Heart left ventricle (tissue), 13 donors: ENCODE measurements at regions not wholly inside any gene's neighbourhood (a gene's known extent, or its start where the extent isn't known, plus 50 kb on each side); places are given as distances from the start of the nearest gene placed in this dataset.

Experiments used
- POLR2A ChIP-seq, 2 donors: fragments of 450-650 bp; IDR thresholded peaks; one replicate each; pipeline ENCODE4 v1.6.1; 2017; ENCODE audit warnings: antibody characterized with exemption in 2 of 2, mild to moderate bottlenecking in 2 of 2, moderate library complexity in 2 of 2
- TF ChIP-seq, protein P1 (sequence below), 12 donors: fragments of 200-600 bp; sonication (generic) in 4 of 12; IDR thresholded peaks; one replicate each; pipeline versions ENCODE4 v1.5.0 to v1.8.0; 2018 to 2022; ENCODE audit warnings: antibody characterized with exemption in 12 of 12, mild to moderate bottlenecking in 5 of 12
- donor health status: ischemic (EF 13 %, LVEDD 7.1; RV severe dilation, severe dysfunction).
- donor health status: DM: no; HTN: yes; CAD: no.
- donor health status: DM: no; HTN: no; CAD: no.
- donor health status: ischemic (EF 25% LVEDD 6.9; RV normal size, moderate dysfunction).
- donor health status: ischemic (EF 25% LVEDD 5.7; RV mildly dilated, moderate dysfunction).
- donor health status: ischemic (EF 35%, LVEDD 5.7; RV mildly dilated, moderate dysfunction).
- donor health status: nonischemic (EF 11% LVEDD 7.7; RV severe dilation, severe dysfunction).
- donor health status: DM: yes; HTN: yes; CAD: no.
- donor health status: PGD.
- donor health status: ischemic (EF 29% LVEDD 5.4; RV normal size, mild dysfunction).
- donor health status: nonischemic (EF 23%, LVEDD 6.1; RV moderate dilation, normal function).

DNA sequence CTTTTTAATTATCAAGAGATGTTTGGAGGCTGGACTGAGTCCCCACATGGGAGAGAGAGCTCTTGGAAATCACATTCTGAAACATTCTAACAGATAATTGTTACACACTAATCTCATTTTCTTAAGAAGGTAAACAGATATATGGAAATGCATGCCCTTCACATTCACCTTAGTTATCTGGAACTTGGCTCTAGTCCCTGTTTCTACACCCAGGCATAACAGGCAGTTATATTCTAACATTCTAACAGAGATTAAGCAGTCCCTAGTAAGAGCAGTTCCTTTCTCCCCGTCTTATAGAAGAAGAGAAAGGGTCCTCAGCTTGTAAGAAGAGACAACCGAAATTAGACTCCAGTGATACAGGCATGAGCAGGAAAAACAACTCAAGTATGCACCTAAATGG, 385.4 kb downstream of the SOX11 start:
- TF ChIP-seq POLR2A (IDR thresholded peaks at IDR 0.05): no peak
- TF ChIP-seq, protein P1, sequence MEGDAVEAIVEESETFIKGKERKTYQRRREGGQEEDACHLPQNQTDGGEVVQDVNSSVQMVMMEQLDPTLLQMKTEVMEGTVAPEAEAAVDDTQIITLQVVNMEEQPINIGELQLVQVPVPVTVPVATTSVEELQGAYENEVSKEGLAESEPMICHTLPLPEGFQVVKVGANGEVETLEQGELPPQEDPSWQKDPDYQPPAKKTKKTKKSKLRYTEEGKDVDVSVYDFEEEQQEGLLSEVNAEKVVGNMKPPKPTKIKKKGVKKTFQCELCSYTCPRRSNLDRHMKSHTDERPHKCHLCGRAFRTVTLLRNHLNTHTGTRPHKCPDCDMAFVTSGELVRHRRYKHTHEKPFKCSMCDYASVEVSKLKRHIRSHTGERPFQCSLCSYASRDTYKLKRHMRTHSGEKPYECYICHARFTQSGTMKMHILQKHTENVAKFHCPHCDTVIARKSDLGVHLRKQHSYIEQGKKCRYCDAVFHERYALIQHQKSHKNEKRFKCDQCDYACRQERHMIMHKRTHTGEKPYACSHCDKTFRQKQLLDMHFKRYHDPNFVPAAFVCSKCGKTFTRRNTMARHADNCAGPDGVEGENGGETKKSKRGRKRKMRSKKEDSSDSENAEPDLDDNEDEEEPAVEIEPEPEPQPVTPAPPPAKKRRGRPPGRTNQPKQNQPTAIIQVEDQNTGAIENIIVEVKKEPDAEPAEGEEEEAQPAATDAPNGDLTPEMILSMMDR (IDR thresholded peaks at IDR 0.05): no peak
